ENCODE measurements at regions not wholly inside any gene's neighbourhood (a gene's known extent, or its start where the extent isn't known, plus 50 kb on each side); places are given as distances from the start of the nearest gene placed in this dataset.

DNA sequence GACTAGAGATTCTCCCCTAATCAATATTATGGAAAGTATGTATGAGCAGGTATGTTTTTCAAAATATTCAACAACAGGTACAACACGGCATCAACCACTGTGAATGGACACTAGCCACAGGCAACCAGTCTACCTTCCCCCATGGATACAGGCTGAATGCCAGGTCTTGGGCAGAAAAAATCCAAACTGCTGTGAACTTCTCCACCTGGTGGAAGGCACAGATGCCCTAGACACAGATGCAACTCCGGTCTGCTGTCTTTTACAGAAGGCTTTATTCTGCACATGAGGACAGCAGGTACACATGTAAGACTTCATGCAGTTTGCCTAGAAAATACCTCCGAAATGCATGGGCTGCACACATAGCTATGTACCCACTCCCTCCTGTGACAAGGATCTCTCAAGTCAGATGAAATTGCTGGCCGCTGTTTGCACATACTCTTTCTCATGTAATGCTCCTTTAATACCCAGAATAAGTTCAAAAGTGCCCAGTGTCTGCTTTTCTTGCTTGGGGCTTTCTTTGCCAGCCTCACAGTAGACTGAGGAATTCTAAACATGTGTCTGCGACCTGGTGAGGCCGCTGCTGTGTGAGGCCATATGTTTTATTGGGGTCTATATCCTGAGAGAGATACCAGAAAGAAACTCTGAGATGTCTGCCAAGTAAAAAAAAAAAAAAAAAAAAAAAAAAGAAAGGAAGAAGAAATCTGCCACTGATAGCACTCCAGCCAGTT, 325.9 kb downstream of the FOXO1 start:
- no peaks in the 10 kb centered on the region for H3K9me3 ChIP-seq (ENCODE audit: low read depth)
- H3K27me3 ChIP-seq = peaks cover 28% of the 10 kb centered on the region
- H3K4me2 ChIP-seq = peak overlapping the region; percentile 45
- H3K4me3 ChIP-seq = no peak overlapping the region
- Mint-ChIP-seq H3K9me3 (peaks cover 8% of the 10 kb centered on the region), H3K4me3 (no peak overlapping the region), H3K36me3 (no peaks in the 10 kb centered on the region), H3K27ac (peak overlapping the region; percentile 76), H3K27me3 (ENCODE audit: insufficient read depth, low read depth) (peaks cover 2% of the 10 kb centered on the region), H3K4me1 (peaks cover 55% of the 10 kb centered on the region)
- H3K36me3 ChIP-seq = no peaks in the 10 kb centered on the region
- H3F3A ChIP-seq (ENCODE audit: low read depth) = peaks cover 13% of the 10 kb centered on the region
- no peak overlapping the region for H2AFZ ChIP-seq (replicated peaks)
- H3K79me2 ChIP-seq (ENCODE audit: low read depth) = no peaks in the 10 kb centered on the region
- peaks cover 22% of the 10 kb centered on the region for H3K4me1 ChIP-seq
- H4K20me1 ChIP-seq (ENCODE audit: low read depth) = no peaks in the 10 kb centered on the region
- peak; percentile 11 for DNase-seq (ENCODE audit: low spot score)
- TF ChIP-seq EZH2 (IDR thresholded peaks at IDR 0.05) (no peak), EZH2phosphoT487 (IDR thresholded peaks at IDR 0.05) (no peak)
- TF ChIP-seq, protein P1, sequence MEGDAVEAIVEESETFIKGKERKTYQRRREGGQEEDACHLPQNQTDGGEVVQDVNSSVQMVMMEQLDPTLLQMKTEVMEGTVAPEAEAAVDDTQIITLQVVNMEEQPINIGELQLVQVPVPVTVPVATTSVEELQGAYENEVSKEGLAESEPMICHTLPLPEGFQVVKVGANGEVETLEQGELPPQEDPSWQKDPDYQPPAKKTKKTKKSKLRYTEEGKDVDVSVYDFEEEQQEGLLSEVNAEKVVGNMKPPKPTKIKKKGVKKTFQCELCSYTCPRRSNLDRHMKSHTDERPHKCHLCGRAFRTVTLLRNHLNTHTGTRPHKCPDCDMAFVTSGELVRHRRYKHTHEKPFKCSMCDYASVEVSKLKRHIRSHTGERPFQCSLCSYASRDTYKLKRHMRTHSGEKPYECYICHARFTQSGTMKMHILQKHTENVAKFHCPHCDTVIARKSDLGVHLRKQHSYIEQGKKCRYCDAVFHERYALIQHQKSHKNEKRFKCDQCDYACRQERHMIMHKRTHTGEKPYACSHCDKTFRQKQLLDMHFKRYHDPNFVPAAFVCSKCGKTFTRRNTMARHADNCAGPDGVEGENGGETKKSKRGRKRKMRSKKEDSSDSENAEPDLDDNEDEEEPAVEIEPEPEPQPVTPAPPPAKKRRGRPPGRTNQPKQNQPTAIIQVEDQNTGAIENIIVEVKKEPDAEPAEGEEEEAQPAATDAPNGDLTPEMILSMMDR (IDR thresholded peaks at IDR 0.05) = no peak
- H3K9ac ChIP-seq = no peak overlapping the region
- peak overlapping the region; percentile 55 for H3K27ac ChIP-seq

DNA sequence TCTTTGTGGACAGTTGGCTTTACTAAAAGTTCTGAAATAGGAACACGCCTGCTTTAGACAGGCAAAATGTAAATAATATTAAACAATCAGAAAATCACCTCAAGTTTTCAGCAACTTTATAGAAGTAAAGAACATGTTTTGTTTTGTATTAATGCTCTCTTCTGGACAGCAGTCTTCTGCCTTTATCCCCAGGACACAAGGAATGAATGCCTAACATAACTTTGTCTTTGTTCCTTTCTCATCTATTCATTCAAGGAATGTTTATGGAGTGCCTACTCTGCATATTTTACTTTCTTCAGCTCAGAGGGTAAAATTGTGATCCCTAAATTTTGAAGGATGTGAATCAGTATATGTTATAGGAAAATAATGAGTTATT, 325.4 kb downstream of the FOXO1 start:
- Mint-ChIP-seq H3K4me1 (peaks cover 60% of the 10 kb centered on the region), H3K9me3 (peaks cover 8% of the 10 kb centered on the region), H3K27me3 (ENCODE audit: insufficient read depth, low read depth) (peaks cover 2% of the 10 kb centered on the region), H3K27ac (peak overlapping the region; percentile 30), H3K4me3 (peak overlapping the region; percentile 26), H3K36me3 (no peaks in the 10 kb centered on the region)
- Histone ChIP-seq H3F3A (ENCODE audit: low read depth) (peaks cover 13% of the 10 kb centered on the region), H3K79me2 (ENCODE audit: low read depth) (no peaks in the 10 kb centered on the region), H3K27me3 (peaks cover 34% of the 10 kb centered on the region), H3K4me1 (peaks cover 27% of the 10 kb centered on the region), H3K9ac (no peak overlapping the region), H4K20me1 (ENCODE audit: low read depth) (no peaks in the 10 kb centered on the region), H3K9me3 (ENCODE audit: low read depth) (no peaks in the 10 kb centered on the region), H3K4me2 (peak overlapping the region; percentile 45), H3K27ac (peak overlapping the region; percentile 87), H3K4me3 (no peak overlapping the region), H2AFZ (replicated peaks) (no peak overlapping the region), H3K36me3 (no peaks in the 10 kb centered on the region)
- peak; percentile 52 for DNase-seq (ENCODE audit: low spot score)
- TF ChIP-seq EZH2 (IDR thresholded peaks at IDR 0.05) (no peak), EZH2phosphoT487 (IDR thresholded peaks at IDR 0.05) (no peak)
- TF ChIP-seq, protein P1 (IDR thresholded peaks at IDR 0.05) = no peak

DNA sequence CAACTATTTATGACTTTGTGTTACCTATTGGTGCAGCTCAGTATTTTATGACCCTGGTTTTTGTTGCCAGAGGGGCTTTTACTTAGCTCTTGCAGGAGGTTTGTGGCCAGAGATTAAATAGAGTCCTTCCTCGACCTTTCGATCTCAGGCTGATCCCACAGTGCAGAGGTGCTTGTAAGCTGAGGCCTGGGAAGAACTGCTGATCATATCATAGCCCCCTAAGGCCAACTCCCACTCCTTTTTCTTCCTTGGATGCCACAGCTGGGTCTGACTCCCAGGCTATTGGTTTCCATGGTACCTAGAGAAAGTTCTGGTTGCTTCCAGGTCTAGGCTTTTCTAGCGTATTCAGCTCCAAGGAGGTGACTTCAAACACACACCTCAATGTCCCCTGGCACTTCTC, 324.9 kb downstream of the FOXO1 start:
- H3K27ac Mint-ChIP-seq = peak overlapping the region; percentile 30

More for the DNA sequence above, 324.9 kb downstream of the FOXO1 start:
- peaks cover 31% of the 10 kb centered on the region for H3K4me1 ChIP-seq
- peaks cover 64% of the 10 kb centered on the region for H3K4me1 Mint-ChIP-seq
- peaks cover 4% of the 10 kb centered on the region for H3K27me3 Mint-ChIP-seq (ENCODE audit: insufficient read depth, low read depth)
- TF ChIP-seq, protein P1 (IDR thresholded peaks at IDR 0.05) = no peak
- TF ChIP-seq EZH2phosphoT487 (IDR thresholded peaks at IDR 0.05) (no peak), EZH2 (IDR thresholded peaks at IDR 0.05) (no peak)
- DNase-seq (ENCODE audit: low spot score) = peak; percentile 36
- H3K79me2 ChIP-seq (ENCODE audit: low read depth) = no peaks in the 10 kb centered on the region
- no peaks in the 10 kb centered on the region for H3K9me3 ChIP-seq (ENCODE audit: low read depth)
- H4K20me1 ChIP-seq (ENCODE audit: low read depth) = no peaks in the 10 kb centered on the region
- H3K4me2 ChIP-seq = peak overlapping the region; percentile 45
- no peak overlapping the region for H3K4me3 Mint-ChIP-seq
- H2AFZ ChIP-seq (replicated peaks) = no peak overlapping the region
- H3K27me3 ChIP-seq = peaks cover 38% of the 10 kb centered on the region
- H3F3A ChIP-seq (ENCODE audit: low read depth) = peaks cover 13% of the 10 kb centered on the region
- H3K36me3 Mint-ChIP-seq = no peaks in the 10 kb centered on the region
- H3K36me3 ChIP-seq = no peaks in the 10 kb centered on the region
- H3K4me3 ChIP-seq = no peak overlapping the region
- H3K9me3 Mint-ChIP-seq = peaks cover 8% of the 10 kb centered on the region
- peak overlapping the region; percentile 87 for H3K27ac ChIP-seq
- H3K9ac ChIP-seq = no peak overlapping the region
